ENCODE measurements at regions not wholly inside any gene's neighbourhood (a gene's known extent, or its start where the extent isn't known, plus 50 kb on each side); places are given as distances from the start of the nearest gene placed in this dataset.

DNA sequence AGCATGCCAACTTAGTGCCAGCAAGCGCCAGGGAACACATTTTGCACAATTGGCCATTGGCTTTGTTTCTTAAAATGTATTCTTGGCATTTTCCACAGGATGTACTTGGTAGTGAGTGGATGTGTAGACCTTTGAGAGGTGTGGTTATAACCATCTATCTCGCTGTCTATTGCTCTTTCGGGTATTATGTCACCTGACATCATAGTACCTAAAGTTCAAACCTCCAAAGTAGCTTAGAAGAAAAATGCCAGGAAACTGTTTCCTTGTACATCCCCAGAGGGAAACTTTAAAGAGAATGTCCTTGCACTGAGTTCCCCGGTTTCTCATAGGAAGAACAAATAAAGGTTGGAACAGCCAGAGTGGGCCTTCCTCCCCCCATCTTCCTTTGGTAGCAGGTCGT lies 87.6 kb downstream of the FGF9 start:
- TF ChIP-seq POLR2AphosphoS5 (IDR thresholded peaks at IDR 0.05; ENCODE audit: low read depth, low read length) (no peak), SIN3A (IDR thresholded peaks at IDR 0.05; ENCODE audit: borderline replicate concordance, insufficient read depth, low read length) (no peak), TAF1 (IDR thresholded peaks at IDR 0.05; ENCODE audit: borderline replicate concordance, insufficient read depth, low read length) (no peak), FOXP2 (optimal IDR thresholded peaks at IDR 0.05; ENCODE audit: borderline replicate concordance, extremely low read depth, extremely low read length, insufficient read depth) (no peak)
- TF ChIP-seq, protein P1, sequence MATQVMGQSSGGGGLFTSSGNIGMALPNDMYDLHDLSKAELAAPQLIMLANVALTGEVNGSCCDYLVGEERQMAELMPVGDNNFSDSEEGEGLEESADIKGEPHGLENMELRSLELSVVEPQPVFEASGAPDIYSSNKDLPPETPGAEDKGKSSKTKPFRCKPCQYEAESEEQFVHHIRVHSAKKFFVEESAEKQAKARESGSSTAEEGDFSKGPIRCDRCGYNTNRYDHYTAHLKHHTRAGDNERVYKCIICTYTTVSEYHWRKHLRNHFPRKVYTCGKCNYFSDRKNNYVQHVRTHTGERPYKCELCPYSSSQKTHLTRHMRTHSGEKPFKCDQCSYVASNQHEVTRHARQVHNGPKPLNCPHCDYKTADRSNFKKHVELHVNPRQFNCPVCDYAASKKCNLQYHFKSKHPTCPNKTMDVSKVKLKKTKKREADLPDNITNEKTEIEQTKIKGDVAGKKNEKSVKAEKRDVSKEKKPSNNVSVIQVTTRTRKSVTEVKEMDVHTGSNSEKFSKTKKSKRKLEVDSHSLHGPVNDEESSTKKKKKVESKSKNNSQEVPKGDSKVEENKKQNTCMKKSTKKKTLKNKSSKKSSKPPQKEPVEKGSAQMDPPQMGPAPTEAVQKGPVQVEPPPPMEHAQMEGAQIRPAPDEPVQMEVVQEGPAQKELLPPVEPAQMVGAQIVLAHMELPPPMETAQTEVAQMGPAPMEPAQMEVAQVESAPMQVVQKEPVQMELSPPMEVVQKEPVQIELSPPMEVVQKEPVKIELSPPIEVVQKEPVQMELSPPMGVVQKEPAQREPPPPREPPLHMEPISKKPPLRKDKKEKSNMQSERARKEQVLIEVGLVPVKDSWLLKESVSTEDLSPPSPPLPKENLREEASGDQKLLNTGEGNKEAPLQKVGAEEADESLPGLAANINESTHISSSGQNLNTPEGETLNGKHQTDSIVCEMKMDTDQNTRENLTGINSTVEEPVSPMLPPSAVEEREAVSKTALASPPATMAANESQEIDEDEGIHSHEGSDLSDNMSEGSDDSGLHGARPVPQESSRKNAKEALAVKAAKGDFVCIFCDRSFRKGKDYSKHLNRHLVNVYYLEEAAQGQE (IDR thresholded peaks at IDR 0.05; ENCODE audit: insufficient read depth in 1 of 2, low read depth in 2 of 2, low read length in 2 of 2), result no peak
